Muscle layer of duodenum (tissue), 2 donors: ENCODE measurements at regions not wholly inside any gene's neighbourhood (a gene's known extent, or its start where the extent isn't known, plus 50 kb on each side); places are given as distances from the start of the nearest gene placed in this dataset.

ENCODE experiments used
- H3K27ac ChIP-seq: one replicate; pipeline ENCODE4 v1.7.0; 2013; ENCODE audit warnings: mild to moderate bottlenecking, low read length
- H3K27me3 ChIP-seq: one replicate; pipeline ENCODE4 v1.7.0; 2013; ENCODE audit warnings: low read depth, mild to moderate bottlenecking, control low read depth, low read length
- H3K36me3 ChIP-seq, 2 donors: one replicate each; pipeline ENCODE4 v1.7.0; 2013; ENCODE audit warnings: low read length in 2 of 2, control low read depth in 1 of 2, mild to moderate bottlenecking in 1 of 2; ENCODE audit not compliant: insufficient read depth in 2 of 2, control insufficient read depth in 1 of 2
- H3K4me1 ChIP-seq, 2 donors: one replicate each; pipeline ENCODE4 v1.7.0; 2013; ENCODE audit warnings: low read length in 2 of 2, mild to moderate bottlenecking in 2 of 2, control low read depth in 1 of 2, moderate library complexity in 1 of 2; ENCODE audit not compliant: insufficient read depth in 2 of 2, control insufficient read depth in 1 of 2
- H3K4me3 ChIP-seq, 2 donors: one replicate each; pipeline ENCODE4 v1.7.0; 2013; ENCODE audit warnings: low read length in 2 of 2, low read depth in 1 of 2, mild to moderate bottlenecking in 1 of 2
- H3K9me3 ChIP-seq, 2 donors: one replicate each; pipeline ENCODE4 v1.7.0; 2013; ENCODE audit warnings: low read length in 2 of 2, control low read depth in 1 of 2, mild to moderate bottlenecking in 1 of 2; ENCODE audit not compliant: control insufficient read depth in 1 of 2
- donor health status: healthy.

DNA sequence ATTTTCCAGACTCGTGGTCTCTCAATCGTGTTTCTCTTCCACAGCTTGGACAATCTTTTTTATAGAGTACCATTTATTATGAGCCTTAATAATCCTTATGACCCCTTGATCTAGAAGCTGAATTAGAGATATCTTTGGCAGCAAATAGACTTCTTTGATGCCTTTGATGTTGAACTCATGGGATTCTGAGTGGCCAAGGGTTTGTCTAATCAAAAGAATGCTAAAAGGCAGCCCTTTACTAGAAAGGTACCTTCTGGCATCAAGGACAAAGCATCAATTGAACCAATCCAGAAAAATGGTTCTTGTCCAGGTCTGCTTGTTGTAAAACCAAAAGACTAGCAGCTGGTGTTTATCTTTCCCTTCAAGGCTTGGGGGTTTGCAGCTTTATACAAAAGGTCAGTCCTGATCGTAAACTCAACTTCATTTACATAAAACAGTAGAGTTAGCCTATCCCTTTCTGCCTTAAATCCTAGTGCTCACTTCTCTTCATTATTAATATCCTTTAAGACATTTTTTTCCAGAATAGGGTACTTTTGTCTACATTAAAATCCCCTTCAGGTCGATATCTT lies 411.3 kb downstream of the FAT4 start:
- Histone ChIP-seq H3K4me3 (no peak overlapping the region), H3K27ac (no peak overlapping the region), H3K4me1 (no peaks in the 10 kb centered on the region), H3K9me3 (no peaks in the 10 kb centered on the region), H3K36me3 (no peaks in the 10 kb centered on the region), H3K27me3 (no peaks in the 10 kb centered on the region)

DNA sequence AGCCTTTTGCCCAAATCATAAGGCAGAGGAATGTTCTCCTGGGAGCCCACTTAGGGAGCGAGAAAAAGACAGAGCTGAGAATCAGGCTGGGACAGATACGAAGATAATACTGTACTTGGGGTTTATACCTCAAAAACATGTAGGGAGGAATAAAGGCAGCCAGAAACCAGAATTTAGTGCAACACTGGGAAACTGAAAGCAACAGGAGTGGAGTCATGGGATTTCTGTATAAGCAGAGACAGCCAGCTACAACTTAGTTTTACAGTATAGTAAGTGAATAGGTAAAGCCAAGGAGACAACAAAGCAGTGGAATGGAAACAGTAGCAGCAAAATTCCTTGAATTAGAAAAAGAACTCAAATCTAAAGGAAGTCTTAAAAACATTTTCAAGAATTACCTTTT lies 413.2 kb downstream of the FAT4 start:
- no peaks in the 10 kb centered on the region for H3K27me3 ChIP-seq
- no peak overlapping the region for H3K4me3 ChIP-seq
- no peaks in the 10 kb centered on the region for H3K4me1 ChIP-seq
- H3K36me3 ChIP-seq, result no peaks in the 10 kb centered on the region
- no peaks in the 10 kb centered on the region for H3K9me3 ChIP-seq
- no peak overlapping the region for H3K27ac ChIP-seq

DNA sequence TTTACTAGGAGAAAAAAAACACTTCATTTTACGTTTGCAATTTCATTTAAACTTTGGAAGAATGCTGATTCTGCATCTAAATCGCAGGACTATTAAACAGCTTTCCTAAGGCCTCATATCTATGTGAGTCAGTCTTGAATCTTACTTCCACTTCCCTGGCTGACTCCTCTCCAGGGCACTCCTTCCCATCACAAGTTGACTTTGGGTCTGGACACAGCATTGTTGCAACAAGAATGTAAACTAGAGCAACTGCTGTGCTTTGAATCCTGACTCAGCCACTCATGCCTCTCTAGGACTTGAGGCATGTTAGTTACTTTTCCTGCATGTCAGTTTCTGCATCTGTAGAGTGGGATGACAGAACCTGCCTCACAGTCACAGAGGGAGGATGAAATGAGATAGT lies 413.8 kb downstream of the FAT4 start:
- no peaks in the 10 kb centered on the region for H3K27me3 ChIP-seq
- no peaks in the 10 kb centered on the region for H3K9me3 ChIP-seq
- H3K4me1 ChIP-seq, result no peaks in the 10 kb centered on the region
- H3K36me3 ChIP-seq, result no peaks in the 10 kb centered on the region
- H3K4me3 ChIP-seq, result no peak overlapping the region
- no peak overlapping the region for H3K27ac ChIP-seq

DNA sequence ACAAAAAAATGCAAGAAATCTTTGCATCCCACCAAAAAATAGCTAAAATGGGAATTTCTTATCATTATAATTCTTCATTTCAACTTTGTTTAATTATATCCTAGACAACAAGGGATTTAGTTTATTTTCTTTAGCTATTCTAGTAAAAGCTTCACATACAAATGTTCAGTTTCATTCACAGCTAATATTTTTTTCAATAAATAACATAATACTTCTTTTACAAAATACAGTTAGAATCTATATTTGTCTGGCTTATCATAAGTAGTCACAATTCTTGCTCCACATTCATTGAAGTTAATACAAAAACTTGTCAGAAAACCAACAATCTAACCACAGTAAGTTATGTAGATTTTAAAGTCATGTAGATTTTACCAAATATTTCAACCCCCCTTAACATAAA lies 414.4 kb downstream of the FAT4 start:
- H3K27ac ChIP-seq, result no peak overlapping the region

DNA sequence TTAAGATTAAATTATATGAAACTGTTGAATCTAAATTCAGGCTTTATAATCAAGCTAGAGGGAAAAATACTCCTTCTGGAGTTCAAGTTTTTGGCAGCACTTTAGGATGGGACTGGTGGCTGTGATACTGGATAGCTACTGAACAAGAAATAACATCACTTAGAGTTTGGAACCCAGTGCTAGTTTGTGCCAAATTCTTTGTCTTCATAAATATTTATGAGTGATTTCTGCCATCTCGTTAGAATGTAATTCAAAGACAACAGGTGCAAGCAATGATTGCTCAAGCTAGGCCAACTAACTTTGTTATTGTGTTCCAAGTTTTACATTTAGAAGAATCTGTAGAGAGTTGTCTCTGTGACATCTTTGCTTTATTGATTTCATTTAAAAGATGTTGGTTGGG lies 417.9 kb downstream of the FAT4 start:
- H3K9me3 ChIP-seq, result no peaks in the 10 kb centered on the region
- no peaks in the 10 kb centered on the region for H3K27me3 ChIP-seq
- no peaks in the 10 kb centered on the region for H3K36me3 ChIP-seq
- H3K27ac ChIP-seq, result no peak overlapping the region
- no peak overlapping the region for H3K4me3 ChIP-seq
- H3K4me1 ChIP-seq, result no peaks in the 10 kb centered on the region

More for the DNA sequence above, 414.4 kb downstream of the FAT4 start:
- Histone ChIP-seq H3K27me3 (no peaks in the 10 kb centered on the region), H3K36me3 (no peaks in the 10 kb centered on the region), H3K9me3 (no peaks in the 10 kb centered on the region), H3K4me3 (no peak overlapping the region), H3K4me1 (no peaks in the 10 kb centered on the region)

DNA sequence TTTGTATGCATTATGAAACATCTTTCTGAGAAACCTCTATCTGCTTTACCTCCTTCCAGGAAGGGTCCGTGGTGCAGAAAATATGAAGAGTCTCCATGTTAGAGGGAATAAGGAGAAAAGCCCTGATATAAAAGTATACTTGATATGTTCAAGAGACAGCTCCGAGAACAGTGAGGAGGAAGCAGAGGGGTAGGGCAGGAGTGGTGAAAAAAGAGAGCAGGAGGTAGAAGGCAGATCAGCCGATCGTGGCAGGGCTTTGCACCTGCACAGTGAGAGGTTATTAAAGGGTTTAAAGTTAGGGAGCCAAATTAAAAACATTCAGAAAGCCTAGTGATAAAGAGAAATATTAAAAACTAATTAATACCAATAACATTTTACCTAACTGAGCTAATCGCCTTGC lies 419.7 kb downstream of the FAT4 start:
- Histone ChIP-seq H3K4me3 (no peak overlapping the region), H3K27ac (no peak overlapping the region), H3K36me3 (no peaks in the 10 kb centered on the region), H3K9me3 (no peaks in the 10 kb centered on the region), H3K4me1 (no peaks in the 10 kb centered on the region), H3K27me3 (no peaks in the 10 kb centered on the region)

DNA sequence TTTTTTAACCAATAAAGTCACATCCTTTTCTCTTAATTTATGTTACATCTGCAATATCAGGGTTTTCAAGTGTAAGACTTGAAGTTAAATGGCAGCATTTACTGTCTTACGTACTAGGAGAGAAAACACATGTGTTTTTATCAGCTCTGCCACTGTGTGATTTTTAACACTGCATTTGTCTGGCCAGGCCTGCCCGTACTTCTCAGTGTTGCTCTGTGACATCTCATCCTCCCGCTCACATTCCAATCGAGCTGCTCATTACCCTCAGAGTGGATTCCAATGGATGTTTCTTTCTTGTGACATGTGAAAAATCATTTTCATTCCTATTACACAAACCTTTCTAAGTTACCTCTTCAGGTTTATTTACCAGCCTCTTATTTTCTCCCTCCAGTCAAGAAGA lies 420.3 kb downstream of the FAT4 start:
- Histone ChIP-seq H3K27me3 (no peaks in the 10 kb centered on the region), H3K4me1 (peaks cover 0 to 4% of the 10 kb centered on the region in 2 donors), H3K4me3 (no peak overlapping the region), H3K27ac (no peak overlapping the region), H3K9me3 (no peaks in the 10 kb centered on the region), H3K36me3 (no peaks in the 10 kb centered on the region)

DNA sequence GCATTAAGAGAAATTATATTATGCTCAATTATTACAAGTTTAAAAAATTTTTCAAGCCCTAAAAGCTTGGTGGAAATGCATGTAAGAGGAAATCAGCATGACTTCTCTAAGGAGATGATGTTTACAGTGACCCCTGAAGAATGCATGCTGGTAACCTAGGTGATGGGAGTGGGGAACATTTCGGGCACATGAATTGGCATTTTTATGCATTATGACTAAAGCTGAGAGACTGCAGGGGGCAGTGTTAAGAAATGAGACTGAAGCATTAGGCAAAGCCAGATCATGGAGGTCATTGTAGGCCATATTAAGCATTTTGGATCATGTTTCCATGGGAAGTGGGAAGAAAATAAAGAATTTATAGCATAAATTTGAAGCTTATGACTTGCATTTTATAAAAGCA lies 421.3 kb downstream of the FAT4 start:
- Histone ChIP-seq H3K9me3 (no peaks in the 10 kb centered on the region), H3K4me3 (no peak overlapping the region), H3K36me3 (no peaks in the 10 kb centered on the region), H3K4me1 (peaks cover 0 to 4% of the 10 kb centered on the region in 2 donors), H3K27me3 (no peaks in the 10 kb centered on the region), H3K27ac (no peak overlapping the region)

DNA sequence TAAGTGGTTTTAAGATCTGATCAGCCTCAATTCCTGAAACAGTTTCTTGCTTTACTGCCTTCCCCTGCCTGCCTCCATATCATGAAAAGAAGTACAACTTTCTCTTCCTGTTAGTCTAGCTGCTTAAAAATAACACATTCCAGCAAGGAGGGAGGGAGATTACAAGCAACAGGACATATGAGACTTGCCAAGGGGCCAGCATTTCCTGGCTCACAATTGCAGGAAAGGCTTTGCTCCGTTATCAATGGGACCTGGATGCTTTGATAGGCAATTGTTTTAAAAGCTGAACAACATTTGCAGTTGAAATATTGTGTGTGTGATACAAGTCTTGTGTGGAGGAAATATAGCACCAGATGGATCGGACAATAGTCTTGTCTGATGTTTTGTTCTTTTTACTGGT lies 425.0 kb downstream of the FAT4 start:
- Histone ChIP-seq H3K27ac (no peak overlapping the region), H3K27me3 (no peaks in the 10 kb centered on the region), H3K4me3 (no peak overlapping the region), H3K9me3 (peaks cover 0 to 2% of the 10 kb centered on the region in 2 donors), H3K36me3 (no peaks in the 10 kb centered on the region), H3K4me1 (peaks cover 0 to 4% of the 10 kb centered on the region in 2 donors)

DNA sequence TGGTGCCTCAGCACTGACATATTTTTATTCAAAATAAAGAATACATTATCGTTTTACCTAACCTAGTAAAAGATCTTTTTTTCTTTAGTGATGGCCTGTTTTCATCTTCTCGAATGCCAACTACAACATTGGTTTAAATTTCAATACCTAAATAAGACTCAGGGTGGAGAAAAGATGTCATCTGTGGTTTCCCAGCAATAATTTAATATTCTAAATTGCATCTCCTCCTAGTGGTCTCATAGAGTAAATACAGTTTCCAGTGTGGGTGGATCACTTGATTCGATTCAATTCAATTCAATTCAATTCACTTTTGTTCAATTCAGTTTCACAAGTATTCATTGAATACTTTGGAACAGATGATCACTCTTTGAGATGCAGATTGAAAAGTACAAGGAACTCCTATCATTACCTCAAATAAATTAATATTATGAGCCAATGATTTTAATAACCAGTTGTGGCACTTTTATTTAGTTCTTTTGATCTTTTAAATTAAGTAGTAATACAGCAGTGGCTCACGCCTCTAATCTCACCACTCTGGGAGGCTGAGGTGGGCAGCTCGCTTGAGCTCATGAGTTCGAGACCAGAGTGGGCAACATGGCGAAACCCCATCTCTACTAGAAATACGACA lies 427.2 kb downstream of the FAT4 start:
- no peak overlapping the region for H3K27ac ChIP-seq
- no peaks in the 10 kb centered on the region for H3K36me3 ChIP-seq
- H3K9me3 ChIP-seq, result peaks cover 0 to 2% of the 10 kb centered on the region in 2 donors
- H3K27me3 ChIP-seq, result no peaks in the 10 kb centered on the region
- H3K4me1 ChIP-seq, result peaks cover 0 to 4% of the 10 kb centered on the region in 2 donors
- no peak overlapping the region for H3K4me3 ChIP-seq

DNA sequence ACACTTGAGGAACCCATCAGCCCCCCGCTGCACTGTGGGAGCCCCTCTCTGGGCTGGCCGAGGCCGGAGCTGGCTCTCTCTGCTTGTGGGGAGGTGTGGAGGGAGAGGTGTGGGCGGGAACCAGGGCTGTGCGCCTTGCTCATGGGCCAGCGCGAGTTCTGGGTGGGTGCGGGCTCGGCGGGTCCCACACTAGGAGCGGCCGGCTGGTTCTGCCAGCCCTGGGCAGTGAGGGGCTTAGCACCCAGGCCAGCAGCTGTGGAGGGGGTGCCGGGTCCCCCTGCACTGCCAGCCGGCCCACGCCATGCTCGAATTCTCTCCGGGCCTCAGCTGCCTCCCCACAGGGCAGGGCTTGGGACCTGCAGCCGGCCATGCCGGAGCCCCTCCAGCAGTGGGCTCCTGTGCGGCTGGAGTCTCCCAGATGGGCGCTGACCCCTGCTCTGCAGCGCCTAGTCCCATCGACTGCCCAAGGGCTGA lies 430.2 kb downstream of the FAT4 start:
- Histone ChIP-seq H3K36me3 (no peaks in the 10 kb centered on the region), H3K4me3 (no peak overlapping the region), H3K27ac (no peak overlapping the region), H3K27me3 (no peaks in the 10 kb centered on the region), H3K9me3 (peaks cover 0 to 2% of the 10 kb centered on the region in 2 donors), H3K4me1 (no peaks in the 10 kb centered on the region)

DNA sequence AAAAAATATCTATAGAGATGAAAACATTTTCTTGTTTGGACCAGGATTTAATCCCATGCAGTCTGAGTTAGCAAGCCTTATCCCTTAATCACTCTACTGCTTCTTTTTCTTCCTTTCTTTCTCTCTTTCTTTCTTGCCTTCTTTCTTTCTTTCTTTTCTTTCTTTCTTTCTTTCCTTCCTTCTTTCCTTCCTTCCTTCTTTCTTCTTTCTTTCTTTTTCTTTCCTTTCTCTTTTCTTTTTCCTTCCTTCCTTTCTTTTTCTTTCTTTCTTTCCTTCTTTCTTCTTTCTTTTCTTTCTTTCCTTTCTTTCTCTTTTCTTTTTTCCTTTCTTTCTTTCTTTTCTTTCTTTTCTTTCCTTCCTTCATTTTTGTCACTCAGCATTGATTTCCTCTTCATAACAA lies 434.6 kb downstream of the FAT4 start:
- Histone ChIP-seq H3K4me1 (no peaks in the 10 kb centered on the region), H3K4me3 (no peak overlapping the region), H3K36me3 (no peaks in the 10 kb centered on the region), H3K27ac (no peak overlapping the region), H3K27me3 (no peaks in the 10 kb centered on the region), H3K9me3 (no peaks in the 10 kb centered on the region)
